ENCODE measurements at regions not wholly inside any gene's neighbourhood (a gene's known extent, or its start where the extent isn't known, plus 50 kb on each side); places are given as distances from the start of the nearest gene placed in this dataset.
A peak's percentile ranks its signal among the peaks of the same experiment; 100 is the strongest.
"Not testable (repeated sequence)": the region's sequence is repeated elsewhere in the genome, so short reads cannot be mapped to it uniquely, and the experiment has no call there.

DNA sequence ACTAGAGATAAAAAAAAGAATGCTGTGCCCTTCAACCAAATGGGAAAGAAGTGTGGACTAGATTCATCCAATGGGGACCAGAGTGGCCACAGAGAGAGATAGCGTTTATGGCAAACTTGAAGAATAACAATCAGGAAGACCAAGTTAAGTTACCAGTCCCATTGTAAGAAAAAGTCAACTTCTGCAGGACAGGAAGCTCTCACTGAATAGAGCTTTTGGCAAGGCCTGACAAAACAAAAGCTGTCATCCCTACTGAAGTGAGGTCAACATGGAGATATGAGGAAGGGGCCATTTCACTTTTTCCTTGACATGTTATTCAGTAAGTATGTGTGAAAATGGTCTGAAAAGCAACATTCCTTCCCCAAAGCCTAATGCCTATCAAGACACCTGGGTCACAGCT, 111.8 kb upstream of the KLHL13 start:
- intact Hi-C loops (cut with DNase I; ENCODE audit: low total_unique reads): no loop called here
- Histone ChIP-seq H3K9me3 (no peaks in the 10 kb centered on the region), H3K4me1 (peaks cover 0 to 7% (median 0%) of the 10 kb centered on the region in 4 donors), H3K36me3 (no peaks in the 10 kb centered on the region), H3K27ac (no peak overlapping the region), H3K27me3 (peaks cover 0 to 4% (median 0%) of the 10 kb centered on the region in 3 donors), H3K4me3 (no peak overlapping the region)
- TF ChIP-seq, protein P1, sequence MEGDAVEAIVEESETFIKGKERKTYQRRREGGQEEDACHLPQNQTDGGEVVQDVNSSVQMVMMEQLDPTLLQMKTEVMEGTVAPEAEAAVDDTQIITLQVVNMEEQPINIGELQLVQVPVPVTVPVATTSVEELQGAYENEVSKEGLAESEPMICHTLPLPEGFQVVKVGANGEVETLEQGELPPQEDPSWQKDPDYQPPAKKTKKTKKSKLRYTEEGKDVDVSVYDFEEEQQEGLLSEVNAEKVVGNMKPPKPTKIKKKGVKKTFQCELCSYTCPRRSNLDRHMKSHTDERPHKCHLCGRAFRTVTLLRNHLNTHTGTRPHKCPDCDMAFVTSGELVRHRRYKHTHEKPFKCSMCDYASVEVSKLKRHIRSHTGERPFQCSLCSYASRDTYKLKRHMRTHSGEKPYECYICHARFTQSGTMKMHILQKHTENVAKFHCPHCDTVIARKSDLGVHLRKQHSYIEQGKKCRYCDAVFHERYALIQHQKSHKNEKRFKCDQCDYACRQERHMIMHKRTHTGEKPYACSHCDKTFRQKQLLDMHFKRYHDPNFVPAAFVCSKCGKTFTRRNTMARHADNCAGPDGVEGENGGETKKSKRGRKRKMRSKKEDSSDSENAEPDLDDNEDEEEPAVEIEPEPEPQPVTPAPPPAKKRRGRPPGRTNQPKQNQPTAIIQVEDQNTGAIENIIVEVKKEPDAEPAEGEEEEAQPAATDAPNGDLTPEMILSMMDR (IDR thresholded peaks at IDR 0.05): no peak
- TF ChIP-seq POLR2AphosphoS5 (IDR thresholded peaks at IDR 0.05) (no peak), EP300 (IDR thresholded peaks at IDR 0.05) (no peak), POLR2A (IDR thresholded peaks at IDR 0.05) (no peak)
- WGBS, 5 donors: 67 to 100% (median 77%) methylated on average over 1 of the region's 1 CpG
- no peak for DNase-seq

DNA sequence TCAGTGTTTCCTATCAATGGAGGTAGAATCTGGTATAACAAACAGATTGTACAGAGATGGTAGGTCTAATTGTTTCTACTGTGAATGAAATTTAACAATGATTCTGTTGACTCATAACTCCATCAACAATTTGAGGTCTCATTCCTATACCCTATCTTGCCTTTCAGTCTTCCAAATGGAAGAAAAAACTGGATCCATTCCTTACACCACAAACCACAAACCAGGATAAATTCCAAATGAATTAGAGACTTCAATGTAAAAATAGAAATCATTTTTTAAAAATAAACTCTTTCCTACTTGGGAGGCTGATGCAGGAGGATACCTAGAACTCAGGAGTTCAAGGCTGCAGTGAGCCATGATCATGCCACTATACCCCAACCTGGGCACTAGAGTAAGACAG, 114.4 kb upstream of the WDR44 start:
- peaks cover 0 to 4% (median 0%) of the 10 kb centered on the region in 3 donors for H3K27me3 ChIP-seq
- H3K36me3 ChIP-seq: no peaks in the 10 kb centered on the region
- no peak overlapping the region for H3K27ac ChIP-seq
- DNase-seq: no peak
- no peaks in the 10 kb centered on the region for H3K4me1 ChIP-seq
- H3K9me3 ChIP-seq: no peaks in the 10 kb centered on the region
- H3K4me3 ChIP-seq: no peak overlapping the region
- intact Hi-C loops (cut with DNase I; ENCODE audit: low total_unique reads): no loop called here
- TF ChIP-seq POLR2A (IDR thresholded peaks at IDR 0.05) (no peak), POLR2AphosphoS5 (IDR thresholded peaks at IDR 0.05) (no peak), EP300 (IDR thresholded peaks at IDR 0.05) (no peak)
- TF ChIP-seq, protein P1 (IDR thresholded peaks at IDR 0.05): no peak

DNA sequence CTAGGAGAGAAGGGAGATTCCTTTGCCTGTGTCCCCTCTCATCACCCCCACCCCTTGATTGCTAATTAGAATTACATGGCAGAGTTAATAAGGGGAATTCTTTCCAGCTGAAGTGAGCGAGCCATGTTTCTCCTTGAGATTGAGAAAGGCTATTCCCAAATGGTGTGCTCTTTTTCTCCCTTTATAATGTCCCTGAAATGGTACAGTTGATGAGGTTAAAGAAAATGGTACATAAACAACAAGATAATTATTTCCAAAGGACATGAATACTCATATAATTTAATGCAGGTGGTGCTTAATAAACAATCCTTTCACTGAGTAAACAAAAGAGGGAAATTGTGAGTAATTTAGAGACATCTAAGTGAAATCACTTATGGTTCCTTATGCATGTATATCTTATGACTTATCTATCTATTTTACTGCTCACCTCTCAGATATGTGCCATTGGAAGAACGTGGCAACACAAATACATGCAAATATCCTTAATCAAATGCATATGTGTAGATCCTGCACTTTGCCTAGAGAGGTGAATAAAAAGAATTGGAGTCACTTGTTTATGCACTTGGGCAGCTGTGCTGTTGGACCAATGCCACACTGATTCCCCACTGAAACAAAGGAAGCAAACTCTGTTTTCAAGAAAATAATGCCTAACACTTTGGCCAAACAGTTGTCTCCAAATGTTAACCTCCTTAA, 106.6 kb upstream of the WDR44 start:
- H3K4me3 ChIP-seq: no peak overlapping the region
- peaks cover 0 to 12% (median 6%) of the 10 kb centered on the region in 4 donors for H3K9me3 ChIP-seq
- 39 to 50% (median 46%) methylated on average over 2 of the region's 2 CpGs for WGBS, 5 donors
- no peak overlapping the region for H3K27ac ChIP-seq
- no peaks in the 10 kb centered on the region for H3K27me3 ChIP-seq
- TF ChIP-seq, protein P1 (IDR thresholded peaks at IDR 0.05): no peak
- TF ChIP-seq EP300 (IDR thresholded peaks at IDR 0.05) (no peak), POLR2A (IDR thresholded peaks at IDR 0.05) (no peak)
- no peaks in the 10 kb centered on the region for H3K36me3 ChIP-seq
- H3K4me1 ChIP-seq: peaks cover 0 to 5% (median 0%) of the 10 kb centered on the region in 4 donors
- DNase-seq: peak in 1 of 2 donors; percentile 36
- intact Hi-C loops (cut with DNase I; ENCODE audit: low total_unique reads): no loop called here

DNA sequence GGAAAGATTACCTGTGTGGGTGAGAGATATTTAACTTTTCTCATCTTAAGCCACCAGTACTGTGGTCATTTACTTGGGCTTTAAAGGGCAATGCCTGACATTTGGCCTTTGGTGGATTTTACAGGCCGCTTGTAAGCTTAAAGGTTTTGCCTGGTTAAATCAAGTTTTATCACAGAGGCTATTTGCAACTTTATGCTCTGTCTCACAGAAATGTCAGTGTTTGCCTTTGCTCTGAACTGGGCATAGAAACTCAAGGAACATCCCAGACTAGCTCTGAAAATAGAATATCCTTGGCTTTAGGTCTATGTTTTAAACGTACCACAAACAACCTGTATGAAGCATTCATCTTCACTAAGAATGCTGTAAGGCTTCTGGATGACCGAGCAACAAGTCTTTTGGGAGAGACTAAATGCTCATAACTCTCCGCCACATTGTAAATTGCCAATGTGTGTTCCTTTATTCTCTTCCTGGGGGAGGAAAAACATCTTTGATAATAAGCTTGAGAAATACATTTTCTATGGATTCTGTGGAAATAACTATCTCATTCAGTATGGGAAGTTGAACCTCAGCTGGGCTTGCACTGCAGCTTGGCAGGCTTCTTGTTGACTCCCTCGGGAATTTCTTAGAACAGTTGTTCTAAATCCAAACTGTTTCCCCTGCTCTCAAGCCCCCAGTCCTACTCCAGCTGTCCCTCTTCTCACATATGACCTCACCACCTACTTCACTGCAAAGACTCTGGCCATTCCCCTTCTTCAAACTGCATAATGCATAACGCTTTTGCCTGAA, 105.8 kb upstream of the WDR44 start:
- Histone ChIP-seq H3K9me3 (peaks cover 0 to 12% (median 6%) of the 10 kb centered on the region in 4 donors), H3K27me3 (no peaks in the 10 kb centered on the region), H3K4me3 (no peak overlapping the region), H3K4me1 (peaks cover 0 to 5% (median 0%) of the 10 kb centered on the region in 4 donors), H3K36me3 (no peaks in the 10 kb centered on the region), H3K27ac (no peak overlapping the region)
- intact Hi-C loops (cut with DNase I; ENCODE audit: low total_unique reads): no loop called here
- 39 to 70% (median 66%) methylated on average over 6 of the region's 6 CpGs for WGBS, 5 donors
- peak in 1 of 2 donors; percentile 82 for DNase-seq
- TF ChIP-seq POLR2AphosphoS5 (IDR thresholded peaks at IDR 0.05): no peak
- no peak for TF ChIP-seq EP300 (IDR thresholded peaks at IDR 0.05)
- no peak for TF ChIP-seq POLR2A (IDR thresholded peaks at IDR 0.05)
- TF ChIP-seq, protein P1 (IDR thresholded peaks at IDR 0.05): no peak

DNA sequence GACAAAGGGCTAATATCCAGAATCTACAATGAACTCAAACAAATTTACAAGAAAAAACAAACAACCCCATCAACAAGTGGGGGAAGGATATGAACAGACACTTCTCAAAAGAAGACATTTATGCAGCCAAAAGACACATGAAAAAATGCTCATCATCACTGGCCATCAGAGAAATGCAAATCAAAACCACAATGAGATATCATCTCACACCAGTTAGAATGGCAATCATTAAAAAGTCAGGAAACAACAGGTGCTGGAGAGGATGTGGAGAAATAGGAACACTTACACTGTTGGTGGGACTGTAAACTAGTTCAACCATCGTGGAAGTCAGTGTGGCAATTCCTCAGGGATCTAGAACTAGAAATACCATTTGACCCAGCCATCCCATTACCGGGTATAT, 98.9 kb upstream of the WDR44 start:
- intact Hi-C loops (cut with DNase I; ENCODE audit: low total_unique reads); H3K9me3 ChIP-seq; H3K27me3 ChIP-seq; H3K4me3 ChIP-seq; H3K36me3 ChIP-seq; DNase-seq; H3K27ac ChIP-seq; H3K4me1 ChIP-seq: not testable (repeated sequence)
- 39% methylated on average over 2 of the region's 2 CpGs; no CpG with 5 or more reads in 4 of the 5 donors for WGBS, 5 donors

Data from stomach (tissue), 8 donors.